PC-9 (cell line): ENCODE measurements at regions not wholly inside any gene's neighbourhood (a gene's known extent, or its start where the extent isn't known, plus 50 kb on each side); places are given as distances from the start of the nearest gene placed in this dataset.

Experiments used
- BruUV-seq: library from RNA; stranded (reverse); fragments of 400-500 nt; replicated peaks from 2 replicates; lab custom pipeline; 2021; lab: Mats Ljungman, UMichigan
- CTCF ChIA-PET: fragments of 300-600 bp; sonication (Branson Sonifier 250); formaldehyde crosslinking; loops from one replicate; lab custom pipeline; 2022; ENCODE audit warnings: antibody characterized with exemption; lab: Charles Lee
- POLR2A ChIA-PET: fragments of 300-600 bp; sonication (Branson Sonifier 250); formaldehyde crosslinking; loops from one replicate; lab custom pipeline; 2022; ENCODE audit warnings: antibody characterized with exemption; ENCODE audit not compliant: unreplicated experiment; lab: Charles Lee
- DNase-seq, 2 experiments: peaks; one replicate each; pipeline versions ENCODE4 v3.0.0 to v3.0.0-alpha.2; 2015 to 2022; ENCODE audit warnings: mixed read lengths in 1 of 2
- H2AFZ ChIP-seq: fragments of 200-600 bp; sonication (generic); 2 replicates; pipeline ENCODE4 v1.8.1; 2017; ENCODE audit warnings: antibody characterized with exemption
- H3F3A ChIP-seq: fragments of 200-600 bp; sonication (generic); 2 replicates; pipeline ENCODE4 v1.8.1; 2017; ENCODE audit warnings: antibody characterized with exemption, mild to moderate bottlenecking, low read depth; ENCODE audit not compliant: insufficient read depth
- H3K27ac ChIP-seq: fragments of 200-600 bp; sonication (generic); 2 replicates; pipeline ENCODE4 v1.6.1; 2016; ENCODE audit warnings: mixed run types
- H3K27me3 ChIP-seq: fragments of 200-600 bp; sonication (generic); 2 replicates; pipeline ENCODE4 v1.6.1; 2016; ENCODE audit warnings: low read depth, mixed run types; ENCODE audit not compliant: insufficient read depth
- H3K36me3 ChIP-seq: fragments of 200-600 bp; sonication (generic); 2 replicates; pipeline ENCODE4 v1.6.1; 2016; ENCODE audit warnings: low read depth, mixed run types
- H3K4me1 ChIP-seq: fragments of 200-600 bp; sonication (generic); replicated peaks from 2 replicates; pipeline ENCODE4 v1.6.1; 2016; ENCODE audit warnings: mixed run types; ENCODE audit not compliant: insufficient read depth
- H3K4me2 ChIP-seq: fragments of 200-600 bp; sonication (generic); 2 replicates; pipeline ENCODE4 v1.6.1; 2017; ENCODE audit warnings: mixed run types
- H3K4me3 ChIP-seq: fragments of 200-600 bp; sonication (generic); 2 replicates; pipeline ENCODE4 v1.6.1; 2016; ENCODE audit warnings: mixed run types
- H3K79me2 ChIP-seq: fragments of 200-600 bp; sonication (generic); 2 replicates; pipeline ENCODE4 v1.6.1; 2017; ENCODE audit warnings: low read depth, mixed run types
- H3K9me2 ChIP-seq: fragments of 200-600 bp; sonication (generic); 2 replicates; pipeline ENCODE4 v1.8.1; 2017; ENCODE audit warnings: mild to moderate bottlenecking; ENCODE audit not compliant: insufficient read depth
- H3K9me3 ChIP-seq: fragments of 200-600 bp; sonication (generic); 2 replicates; pipeline ENCODE4 v1.8.1; 2016; ENCODE audit warnings: low read depth; ENCODE audit not compliant: insufficient read depth
- H4K20me1 ChIP-seq: fragments of 200-600 bp; sonication (generic); 2 replicates; pipeline ENCODE4 v1.8.1; 2017; ENCODE audit not compliant: insufficient read depth
- EZH2 ChIP-seq: fragments of 200-600 bp; sonication (generic); IDR thresholded peaks from 2 replicates; pipeline ENCODE4 v1.8.0; 2017; ENCODE audit warnings: antibody characterized with exemption, low read depth
- intact Hi-C: fragments of 100-400 bp; cut with micrococcal nuclease; formaldehyde crosslinking; loops from one replicate; pipeline ENCODE4 v1.10.0; 2022; ENCODE audit not compliant: unreplicated experiment
- TF ChIP-seq, protein P1 (sequence below): fragments of 200-600 bp; sonication (generic); conservative IDR thresholded peaks from 2 replicates; pipeline ENCODE4 v1.6.1; 2017; ENCODE audit warnings: mixed run types, antibody characterized with exemption, mild to moderate bottlenecking, moderate library complexity

DNA sequence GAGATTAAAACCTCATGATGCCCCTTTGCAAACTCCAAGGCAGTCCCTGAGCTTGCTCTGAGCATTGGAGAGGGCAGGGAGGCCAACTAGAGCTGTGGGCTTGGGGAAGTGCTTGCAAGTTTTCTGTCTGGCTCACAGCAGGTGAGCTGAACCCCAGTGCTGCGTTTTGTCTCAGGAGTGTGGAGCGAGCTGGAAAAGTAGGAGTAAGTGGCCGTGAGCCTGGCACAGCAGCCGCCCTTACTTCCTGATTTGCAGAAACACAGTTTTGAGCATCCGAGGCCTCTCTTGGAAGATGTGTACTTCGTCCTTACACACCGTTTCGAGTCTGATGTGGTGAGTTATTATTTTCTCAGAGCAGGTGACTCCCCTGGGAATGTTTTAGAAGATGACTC is 221.2 kb upstream of the C1orf174 start:
- no TSS peak for BruUV-seq
- Histone ChIP-seq H3K4me2 (no peak overlapping the region), H3K9me2 (no peaks in the 10 kb centered on the region), H2AFZ (no peak overlapping the region), H3K79me2 (no peaks in the 10 kb centered on the region), H3F3A (no peaks in the 10 kb centered on the region), H3K9me3 (no peaks in the 10 kb centered on the region), H3K36me3 (no peaks in the 10 kb centered on the region), H3K27ac (no peak overlapping the region), H3K27me3 (peaks cover 96% of the 10 kb centered on the region), H4K20me1 (no peaks in the 10 kb centered on the region), H3K4me1 (no peaks in the 10 kb centered on the region), H3K4me3 (no peak overlapping the region)
- intact Hi-C loops = no loop called here
- POLR2A ChIA-PET = no interaction called here
- no peak for DNase-seq
- TF ChIP-seq, protein P1, sequence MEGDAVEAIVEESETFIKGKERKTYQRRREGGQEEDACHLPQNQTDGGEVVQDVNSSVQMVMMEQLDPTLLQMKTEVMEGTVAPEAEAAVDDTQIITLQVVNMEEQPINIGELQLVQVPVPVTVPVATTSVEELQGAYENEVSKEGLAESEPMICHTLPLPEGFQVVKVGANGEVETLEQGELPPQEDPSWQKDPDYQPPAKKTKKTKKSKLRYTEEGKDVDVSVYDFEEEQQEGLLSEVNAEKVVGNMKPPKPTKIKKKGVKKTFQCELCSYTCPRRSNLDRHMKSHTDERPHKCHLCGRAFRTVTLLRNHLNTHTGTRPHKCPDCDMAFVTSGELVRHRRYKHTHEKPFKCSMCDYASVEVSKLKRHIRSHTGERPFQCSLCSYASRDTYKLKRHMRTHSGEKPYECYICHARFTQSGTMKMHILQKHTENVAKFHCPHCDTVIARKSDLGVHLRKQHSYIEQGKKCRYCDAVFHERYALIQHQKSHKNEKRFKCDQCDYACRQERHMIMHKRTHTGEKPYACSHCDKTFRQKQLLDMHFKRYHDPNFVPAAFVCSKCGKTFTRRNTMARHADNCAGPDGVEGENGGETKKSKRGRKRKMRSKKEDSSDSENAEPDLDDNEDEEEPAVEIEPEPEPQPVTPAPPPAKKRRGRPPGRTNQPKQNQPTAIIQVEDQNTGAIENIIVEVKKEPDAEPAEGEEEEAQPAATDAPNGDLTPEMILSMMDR = no peak
- no peak for TF ChIP-seq EZH2
- CTCF ChIA-PET = no interaction called here

GRCh38 chr1:4121834-4122512 is 221.9 kb upstream of the C1orf174 start:
- intact Hi-C loops = no loop called here
- Histone ChIP-seq H3K9me2 (no peaks in the 10 kb centered on the region), H3K79me2 (no peaks in the 10 kb centered on the region), H3K36me3 (no peaks in the 10 kb centered on the region), H4K20me1 (no peaks in the 10 kb centered on the region), H2AFZ (no peak overlapping the region), H3K4me1 (no peaks in the 10 kb centered on the region), H3F3A (no peaks in the 10 kb centered on the region), H3K4me3 (no peak overlapping the region), H3K9me3 (no peaks in the 10 kb centered on the region), H3K27ac (no peak overlapping the region), H3K4me2 (no peak overlapping the region), H3K27me3 (peaks cover 96% of the 10 kb centered on the region)
- CTCF ChIA-PET = no interaction called here
- POLR2A ChIA-PET = no interaction called here
- no TSS peak for BruUV-seq
- no peak for DNase-seq
- TF ChIP-seq, protein P1 = no peak
- TF ChIP-seq EZH2 = no peak

DNA sequence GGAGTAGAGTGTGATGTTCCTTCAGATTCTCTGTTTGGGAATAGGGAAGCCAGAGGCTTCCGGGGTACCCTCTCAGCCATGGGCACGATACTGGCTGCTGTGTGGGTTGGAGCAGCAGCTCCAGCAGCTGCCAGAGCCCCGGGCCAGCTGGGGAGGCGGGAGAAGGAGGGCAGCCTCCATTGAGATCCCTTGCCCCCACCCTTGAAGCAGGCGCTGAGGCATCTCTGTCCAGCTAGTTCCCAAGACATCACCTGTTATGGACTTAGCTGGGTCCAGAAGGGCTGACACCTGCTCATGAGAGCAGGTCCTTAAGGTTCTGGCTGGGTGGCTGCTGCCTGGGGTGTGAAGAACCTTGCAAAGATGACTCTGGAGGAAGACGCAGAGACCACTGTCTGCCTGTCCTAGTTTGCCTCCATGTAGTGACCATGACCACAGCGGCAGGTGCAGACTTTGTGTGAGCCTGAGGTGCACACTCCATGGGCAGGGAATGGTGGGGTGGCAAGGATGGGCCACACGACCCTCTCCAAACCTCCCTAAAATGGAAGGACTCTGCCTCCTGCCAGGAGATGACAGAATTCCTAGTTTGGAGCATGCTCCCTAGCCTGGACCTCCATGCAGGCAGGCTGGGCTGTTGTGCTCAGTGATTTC is 222.6 kb upstream of the C1orf174 start:
- ChIA-PET CTCF (no interaction called here), POLR2A (no interaction called here)
- Histone ChIP-seq H3K9me3 (no peaks in the 10 kb centered on the region), H3K4me1 (no peaks in the 10 kb centered on the region), H3F3A (no peaks in the 10 kb centered on the region), H3K9me2 (no peaks in the 10 kb centered on the region), H4K20me1 (no peaks in the 10 kb centered on the region), H3K36me3 (no peaks in the 10 kb centered on the region), H3K4me2 (no peak overlapping the region), H3K27ac (no peak overlapping the region), H2AFZ (no peak overlapping the region), H3K27me3 (peaks cover 96% of the 10 kb centered on the region), H3K4me3 (no peak overlapping the region), H3K79me2 (no peaks in the 10 kb centered on the region)
- BruUV-seq = no TSS peak
- DNase-seq = no peak
- intact Hi-C loops = no loop called here
- TF ChIP-seq, protein P1 = no peak
- TF ChIP-seq EZH2 = no peak
